Putamen (tissue), 1 donor: ENCODE measurements at regions not wholly inside any gene's neighbourhood (a gene's known extent, or its start where the extent isn't known, plus 50 kb on each side); places are given as distances from the start of the nearest gene placed in this dataset.

Experiments
- DNase-seq: peaks from one replicate; pipeline ENCODE4 v3.0.0-alpha.2; 2016; ENCODE audit warnings: low spot score

DNA sequence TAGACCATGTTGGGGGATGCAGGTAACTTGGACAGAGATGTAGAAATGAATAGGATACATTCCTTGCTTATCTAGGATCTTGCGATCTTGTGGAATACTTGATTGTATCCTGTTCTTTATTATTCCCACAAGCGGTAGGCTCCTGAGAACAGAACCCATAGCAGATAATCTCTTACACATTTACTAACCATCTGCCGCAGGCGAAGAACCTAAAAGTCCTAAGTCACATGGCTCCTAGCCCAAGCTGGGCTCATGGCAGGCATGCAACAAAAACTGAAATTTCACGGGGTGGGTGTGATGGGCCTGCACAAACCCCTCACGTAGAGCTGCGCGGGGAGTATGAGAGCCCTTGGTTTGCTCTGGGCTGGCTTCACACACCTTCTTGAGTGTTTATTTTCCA, 177.4 kb upstream of the NECTIN1 start:
- no peak for DNase-seq

DNA sequence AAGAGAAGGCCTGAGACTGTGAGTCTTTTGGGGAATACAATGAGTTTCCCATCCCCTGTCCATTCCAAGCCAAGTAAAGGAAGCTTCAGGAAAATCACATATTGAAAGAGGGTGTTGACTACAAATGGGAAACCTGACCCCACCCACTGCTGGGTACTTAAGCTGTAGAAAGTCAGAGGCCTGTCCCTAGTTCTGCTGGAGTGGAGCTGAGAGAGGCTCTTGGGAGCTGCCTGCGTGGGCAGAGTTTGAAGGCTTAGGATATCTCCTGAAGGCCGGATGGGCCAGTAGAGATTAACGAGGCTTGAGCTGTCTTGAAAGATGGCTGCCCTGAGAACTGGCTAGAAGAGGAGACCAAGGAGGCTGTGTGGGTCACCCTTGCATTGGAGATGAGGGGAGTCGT, 176.2 kb upstream of the NECTIN1 start:
- no peak for DNase-seq

DNA sequence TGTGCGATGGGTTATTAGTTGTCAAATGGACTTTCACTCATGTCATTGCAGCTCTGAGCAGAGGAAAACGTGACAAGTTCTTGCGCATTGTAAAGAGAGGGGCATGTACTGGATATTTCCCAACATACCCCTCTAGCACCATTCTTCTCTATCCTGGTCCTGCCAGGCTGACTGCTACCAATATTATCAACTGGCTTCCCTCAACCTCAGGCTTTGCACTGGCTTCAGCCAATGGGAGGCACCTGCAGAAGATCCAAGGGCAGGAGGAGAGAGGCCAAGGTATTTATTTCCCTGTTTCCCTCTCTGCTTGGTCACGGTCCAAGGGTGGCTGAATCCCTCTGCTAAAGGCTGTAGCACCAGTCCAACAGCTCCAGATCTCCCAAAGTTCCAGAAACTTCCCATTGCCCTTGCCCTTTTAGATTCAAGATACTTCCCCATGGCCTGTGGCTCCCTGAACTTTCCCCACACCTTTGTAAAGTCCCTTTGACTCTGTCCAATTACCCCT, 175.6 kb upstream of the NECTIN1 start:
- DNase-seq = no peak

DNA sequence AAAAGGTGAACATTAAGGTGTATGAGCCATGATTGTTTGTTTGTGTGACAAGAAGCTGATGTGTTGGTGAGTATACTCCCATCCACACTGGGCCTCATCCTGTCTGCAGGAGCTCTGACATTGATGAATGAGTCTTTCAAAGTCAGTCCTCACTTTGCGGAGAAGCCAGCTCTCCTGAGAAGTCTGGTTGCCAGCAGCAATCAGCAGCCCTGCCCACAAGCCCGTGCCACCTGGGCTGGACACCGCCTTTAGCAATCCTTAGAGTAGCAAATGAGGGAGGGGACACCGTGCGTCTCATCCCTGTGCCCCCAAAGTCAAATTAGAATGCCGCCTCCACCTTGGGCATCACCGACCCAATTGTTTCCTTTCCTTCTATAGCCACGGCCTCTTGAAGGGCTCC, 174.8 kb upstream of the NECTIN1 start:
- DNase-seq = no peak

DNA sequence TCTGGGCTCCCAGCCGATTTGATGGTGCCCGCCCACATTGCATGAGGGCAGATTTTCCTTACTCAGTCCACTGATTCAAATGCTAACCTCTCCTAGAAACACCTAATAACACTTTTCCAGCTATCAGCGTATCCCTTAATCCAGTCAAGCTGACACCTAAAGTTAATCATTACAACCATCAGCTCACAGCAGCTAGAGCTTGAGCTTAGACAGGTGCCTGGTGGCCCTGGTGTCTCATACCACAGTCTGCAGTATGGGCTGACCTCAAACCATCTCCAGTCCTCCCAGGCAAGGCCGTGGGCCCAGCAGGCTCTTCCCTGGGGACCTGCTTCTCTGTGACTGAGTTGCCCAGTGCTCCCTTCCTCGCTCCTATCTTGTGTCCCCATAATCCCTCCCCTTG, 174.4 kb upstream of the NECTIN1 start:
- DNase-seq = no peak

DNA sequence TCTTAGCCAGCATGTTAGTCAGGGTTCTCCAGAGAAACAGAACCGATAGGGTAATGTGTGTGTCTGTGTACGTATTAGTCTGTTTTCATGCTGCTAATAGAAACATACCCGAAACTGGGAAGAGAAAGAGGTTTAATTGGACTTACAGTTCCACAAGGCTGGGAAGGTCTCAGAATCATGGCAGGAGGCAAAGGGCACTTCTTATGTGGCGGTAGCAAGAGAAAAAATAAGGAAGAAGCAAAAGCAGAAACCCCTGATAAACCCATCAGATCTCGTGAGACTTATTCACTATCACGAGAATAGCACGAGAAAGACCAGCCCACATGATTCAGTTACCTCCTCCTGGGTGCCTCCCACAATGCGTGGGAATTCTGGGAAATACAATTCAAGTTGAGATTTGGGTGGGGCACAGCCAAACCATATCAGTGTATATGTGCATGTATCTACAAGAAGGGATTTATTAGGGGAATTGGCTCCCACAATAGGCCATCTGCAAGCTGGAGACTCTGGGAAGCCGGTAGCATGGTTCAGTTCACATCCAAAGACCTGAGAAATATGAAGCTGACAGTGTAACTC, 173.7 kb upstream of the NECTIN1 start:
- DNase-seq = no peak

DNA sequence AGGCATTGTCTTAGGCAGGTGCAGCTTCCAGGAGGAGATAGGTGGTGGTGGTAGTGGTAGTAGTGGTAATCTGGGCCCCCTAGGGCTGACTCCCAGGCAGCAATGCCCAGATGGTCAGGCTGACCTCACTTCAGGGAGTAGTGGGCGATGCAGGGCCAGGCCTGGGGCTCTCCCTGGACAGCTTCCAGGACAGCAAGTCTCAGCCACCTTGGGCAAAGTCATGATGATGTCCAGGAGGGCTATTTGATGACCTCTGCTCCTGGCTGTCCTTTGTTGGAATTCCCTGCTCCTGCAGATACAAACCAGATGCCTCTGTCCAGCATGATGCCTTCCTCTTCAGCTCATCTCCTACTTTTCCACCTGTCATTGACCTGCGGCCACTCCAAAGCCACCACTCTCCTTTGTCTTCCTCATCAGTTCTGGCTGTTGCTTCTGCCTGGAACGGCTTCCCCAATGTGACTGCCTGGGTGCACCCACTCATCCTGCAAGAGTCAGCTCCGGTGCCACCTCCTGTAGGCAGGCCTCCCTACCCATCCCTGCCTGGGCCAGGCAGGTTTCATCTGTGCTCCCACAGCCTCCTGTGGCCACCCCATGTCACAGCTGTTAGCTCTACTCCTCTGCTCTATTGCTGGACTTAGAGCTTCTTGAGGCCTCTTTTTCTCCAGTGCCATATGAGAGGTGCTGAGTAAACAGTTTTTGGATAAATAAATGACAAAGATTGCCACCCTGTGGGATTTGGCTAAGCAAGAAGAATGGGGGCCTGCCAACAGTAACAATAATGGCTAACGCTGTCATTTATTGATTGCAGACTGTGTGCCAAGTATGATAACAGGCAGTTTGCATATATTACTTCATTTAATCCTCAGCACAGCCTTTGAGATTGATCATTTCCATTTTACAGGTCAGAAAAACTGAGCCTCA, 172.9 kb upstream of the NECTIN1 start:
- DNase-seq = no peak

DNA sequence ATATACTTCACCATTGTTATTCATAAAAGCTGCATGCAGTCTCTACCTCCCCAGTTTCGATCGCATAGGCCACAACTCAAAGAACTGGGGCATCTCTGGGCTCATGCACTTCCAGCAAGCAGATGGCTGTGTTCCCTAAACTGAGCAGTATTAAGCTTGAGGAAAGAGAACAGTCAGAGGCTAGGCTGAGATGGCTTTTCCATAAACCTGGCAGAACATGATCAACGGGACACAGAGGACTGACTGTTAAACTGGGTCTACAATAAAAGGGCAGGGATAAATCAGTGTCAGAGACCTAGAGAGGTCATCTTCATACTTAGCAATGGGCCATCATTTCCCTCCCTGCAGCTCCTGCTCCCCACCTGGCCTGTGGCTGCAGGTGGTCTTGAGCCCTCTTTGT, 171.0 kb upstream of the NECTIN1 start:
- no peak for DNase-seq

DNA sequence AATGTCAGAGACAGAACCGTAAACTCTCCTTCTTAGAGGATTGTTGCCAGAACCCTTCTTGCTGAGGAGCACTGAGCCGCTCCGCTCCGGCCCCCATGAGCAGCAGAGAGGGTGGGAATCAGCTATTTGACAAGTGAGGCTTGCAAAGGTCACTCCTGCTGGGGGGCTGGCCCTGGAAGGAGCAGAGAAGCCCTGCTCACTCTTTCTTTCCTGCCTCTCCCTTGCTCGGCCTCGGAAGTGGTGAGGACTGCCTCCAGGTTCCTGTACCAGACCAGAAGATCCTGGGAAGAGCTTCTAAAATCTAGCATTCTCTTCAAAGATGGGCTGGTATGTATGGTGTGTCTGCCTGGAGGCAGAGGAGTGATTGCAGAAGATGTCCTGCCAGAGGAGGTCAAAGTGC, 168.6 kb upstream of the NECTIN1 start:
- no peak for DNase-seq

DNA sequence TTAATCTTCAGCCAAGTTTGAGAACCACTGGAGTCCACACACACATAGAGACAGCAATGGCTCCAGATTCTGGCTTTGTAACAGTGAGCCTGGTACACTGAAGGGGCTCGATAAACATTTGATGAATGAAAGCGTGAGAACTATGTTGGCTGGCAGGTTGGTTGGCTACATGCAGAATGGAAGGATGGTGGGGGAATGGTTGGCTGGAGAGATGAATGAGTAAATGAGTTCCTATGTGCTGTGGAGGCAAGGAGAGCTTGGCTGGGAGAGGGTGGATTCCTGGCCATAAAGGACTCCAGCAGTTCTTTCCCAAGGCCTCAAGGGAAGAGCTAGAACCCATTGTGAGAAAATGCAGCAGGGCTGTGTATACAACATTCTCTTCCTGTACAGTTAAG, 168.0 kb upstream of the NECTIN1 start:
- no peak for DNase-seq

DNA sequence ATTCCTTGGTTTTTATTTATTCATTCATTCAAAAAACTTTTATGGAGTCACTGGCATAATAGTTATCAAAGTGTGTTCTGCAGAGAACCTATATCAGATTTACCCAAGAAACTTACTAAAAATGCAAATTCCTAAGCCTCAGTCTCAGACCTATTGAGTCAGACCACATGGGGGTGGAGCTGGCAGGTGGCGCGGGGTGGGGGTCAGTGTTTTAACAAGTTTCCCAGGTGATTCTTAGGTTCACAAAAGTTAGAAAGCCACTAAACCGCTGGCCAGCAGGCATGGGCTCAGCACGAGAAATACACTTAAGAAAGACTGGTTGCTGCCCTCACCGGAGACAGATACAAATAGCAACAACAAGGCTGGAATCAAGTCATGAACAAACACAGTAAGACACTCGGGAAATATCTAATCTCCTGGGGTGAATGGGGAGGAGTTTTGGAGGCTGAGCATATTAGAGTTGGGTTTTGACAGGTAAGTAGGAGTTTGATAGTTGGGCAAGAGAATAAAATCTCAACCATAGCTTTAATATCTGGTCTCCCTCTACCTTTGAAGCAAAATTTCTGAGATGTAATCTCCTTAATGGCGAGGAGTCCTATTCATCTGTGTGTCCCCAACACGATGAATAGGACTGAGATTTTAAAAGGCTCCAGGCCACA, 167.5 kb upstream of the NECTIN1 start:
- no peak for DNase-seq

DNA sequence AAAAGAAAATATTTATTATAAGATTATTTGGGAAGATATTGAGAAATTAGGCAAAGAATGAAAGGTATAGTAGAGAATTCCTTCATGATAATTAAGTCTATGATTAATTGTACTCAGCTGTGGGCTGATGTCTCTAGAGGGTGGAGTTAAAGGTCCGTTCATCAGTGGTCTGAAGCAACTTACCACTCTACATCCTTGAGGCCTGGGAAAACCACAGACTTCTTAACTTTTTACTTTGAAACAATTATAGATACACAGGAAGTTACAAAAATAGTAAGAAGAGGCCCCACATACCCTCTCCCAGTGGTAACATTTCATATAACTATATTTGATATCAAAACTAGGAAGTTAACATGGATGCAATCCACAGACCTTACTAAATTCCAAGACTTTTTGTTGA, 167.0 kb upstream of the NECTIN1 start:
- no peak for DNase-seq

DNA sequence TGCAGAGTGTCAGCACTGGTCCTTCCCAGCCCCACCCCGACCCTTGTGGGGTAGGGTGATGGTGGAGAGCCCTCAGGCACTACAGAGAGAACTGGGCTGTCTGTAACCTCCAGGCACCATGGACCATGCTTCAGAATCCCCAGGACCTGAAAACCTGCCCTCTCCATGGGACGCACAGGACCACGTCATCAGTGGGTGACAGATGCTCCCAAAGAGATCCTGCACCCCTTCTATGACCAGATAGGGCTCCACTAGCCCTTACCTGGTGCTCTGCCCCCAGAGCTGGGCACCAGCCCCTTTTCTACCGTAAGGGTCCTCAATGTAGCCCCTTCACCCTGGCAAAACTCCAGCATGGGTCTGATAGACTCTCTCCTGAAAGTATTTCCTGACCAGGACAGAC, 165.9 kb upstream of the NECTIN1 start:
- no peak for DNase-seq

DNA sequence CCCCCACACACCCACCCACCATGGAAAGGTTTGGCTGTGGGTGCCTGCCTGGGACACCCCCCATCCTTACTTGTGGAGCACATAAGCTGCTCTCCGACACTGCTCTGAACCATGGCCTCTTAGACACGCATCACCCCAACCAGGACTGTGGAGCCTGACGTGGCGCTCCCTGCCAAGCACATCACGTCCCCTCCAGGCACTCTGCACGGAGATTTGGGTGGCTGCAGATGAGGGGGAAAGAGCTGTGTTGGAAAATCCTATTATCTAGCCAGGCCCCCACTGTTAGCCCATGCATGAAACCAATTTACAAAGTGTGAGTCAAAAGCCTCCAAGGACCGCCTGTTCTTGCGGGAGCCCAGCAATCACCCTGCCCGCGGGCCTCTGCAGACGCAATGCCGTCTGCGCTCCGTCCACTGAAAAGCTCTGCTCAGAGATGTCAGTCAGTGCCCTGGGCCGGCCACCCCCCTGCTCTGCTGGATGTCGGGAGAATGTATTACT, 163.4 kb upstream of the NECTIN1 start:
- DNase-seq = peak; percentile 76

DNA sequence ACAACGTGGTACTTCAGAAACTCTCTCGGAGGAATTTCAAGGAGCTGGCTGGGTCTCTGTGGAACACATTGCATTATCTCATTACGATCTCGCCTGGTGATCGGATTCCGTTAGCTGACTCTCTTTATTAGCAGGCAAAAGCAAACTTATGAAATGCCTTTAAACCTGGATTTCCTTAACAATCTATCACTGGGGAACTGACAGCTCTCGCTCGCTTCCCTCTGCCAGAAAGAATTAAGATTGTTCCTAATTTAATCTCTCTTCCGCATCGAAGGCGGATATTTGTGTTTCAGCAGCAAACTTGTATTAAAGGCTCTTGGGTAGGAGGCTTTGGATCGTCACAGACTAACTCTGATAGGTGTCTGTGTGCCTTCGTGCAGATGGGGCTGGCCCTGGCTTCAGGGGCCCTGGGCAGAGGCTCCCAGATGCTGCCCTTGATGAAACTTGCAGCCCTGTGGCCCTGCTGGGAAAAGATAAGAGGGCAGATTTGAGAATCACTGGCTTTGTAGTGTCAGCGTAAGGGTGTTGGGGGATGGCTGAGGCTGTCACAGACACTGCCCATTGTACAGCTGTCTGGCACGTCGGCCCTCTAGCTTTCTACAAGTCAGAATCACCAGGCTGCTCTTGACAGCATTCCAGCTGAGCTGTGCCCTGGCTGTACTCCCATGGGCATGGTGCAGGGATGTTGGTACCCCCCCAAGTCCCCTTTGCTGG, 162.2 kb upstream of the NECTIN1 start:
- peak; percentile 88 for DNase-seq

DNA sequence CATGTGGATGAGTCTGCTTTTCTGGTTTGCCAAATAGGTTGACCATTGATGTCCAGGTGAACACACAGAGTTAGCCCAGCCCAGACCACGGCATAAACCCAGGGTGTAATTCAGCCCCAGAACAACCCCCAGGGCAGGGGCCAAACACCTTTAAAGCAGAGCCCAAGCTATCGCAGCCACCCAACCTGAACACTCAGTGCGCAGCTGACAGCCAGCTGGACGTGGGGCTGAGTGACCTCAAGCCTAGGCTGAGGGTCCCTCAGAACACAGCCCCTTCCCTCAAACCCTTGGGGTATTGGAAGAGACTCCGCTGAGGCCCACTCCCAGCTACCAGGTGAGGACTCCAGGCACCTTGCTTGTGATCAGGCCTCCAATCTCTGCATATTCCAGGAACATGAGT, 161.5 kb upstream of the NECTIN1 start:
- no peak for DNase-seq

DNA sequence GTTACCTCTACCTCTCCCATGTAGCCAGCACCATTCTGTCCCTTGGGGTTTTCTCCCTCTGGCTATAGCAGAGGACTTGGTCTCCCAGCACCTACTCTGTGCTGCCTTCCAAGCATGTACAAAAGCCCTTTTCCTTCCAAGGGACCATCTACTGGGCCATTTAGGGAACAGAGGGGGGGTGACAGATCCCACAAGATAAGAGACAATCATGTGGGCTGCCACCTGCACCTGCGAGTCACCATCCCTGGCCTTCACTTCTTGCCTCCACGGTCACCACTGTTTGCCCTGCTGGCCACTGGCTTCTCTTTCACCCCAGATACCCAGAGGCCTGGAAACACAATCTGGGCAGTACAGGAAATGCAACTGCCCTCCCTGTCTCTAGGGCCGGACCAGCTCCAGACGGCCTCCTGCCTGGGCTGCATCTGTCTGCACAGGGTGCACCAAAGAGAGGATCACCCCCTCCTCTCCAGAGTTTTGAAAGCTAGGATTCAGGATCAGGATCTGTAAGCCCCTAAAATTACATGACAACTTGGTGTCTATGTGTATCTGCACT, 160.8 kb upstream of the NECTIN1 start:
- no peak for DNase-seq

DNA sequence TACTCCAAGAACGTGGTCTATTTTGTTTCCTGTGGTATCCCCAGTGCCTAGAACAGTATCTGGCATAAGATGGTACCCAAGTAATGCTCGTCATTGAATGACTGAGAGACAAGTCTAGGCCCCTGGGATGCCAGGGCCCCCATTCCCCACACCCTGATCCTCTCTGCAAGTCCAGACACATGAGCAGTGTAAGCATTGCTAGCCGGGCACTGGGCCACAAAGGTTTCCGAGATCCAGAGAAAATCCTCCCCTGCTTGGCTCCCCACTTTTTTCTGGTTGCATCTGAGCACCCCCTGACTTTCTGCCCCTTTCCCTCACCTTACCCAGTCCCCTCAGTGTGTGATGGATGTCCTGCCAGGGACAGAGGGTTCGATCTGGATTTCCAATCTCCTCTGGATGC, 160.1 kb upstream of the NECTIN1 start:
- no peak for DNase-seq

DNA sequence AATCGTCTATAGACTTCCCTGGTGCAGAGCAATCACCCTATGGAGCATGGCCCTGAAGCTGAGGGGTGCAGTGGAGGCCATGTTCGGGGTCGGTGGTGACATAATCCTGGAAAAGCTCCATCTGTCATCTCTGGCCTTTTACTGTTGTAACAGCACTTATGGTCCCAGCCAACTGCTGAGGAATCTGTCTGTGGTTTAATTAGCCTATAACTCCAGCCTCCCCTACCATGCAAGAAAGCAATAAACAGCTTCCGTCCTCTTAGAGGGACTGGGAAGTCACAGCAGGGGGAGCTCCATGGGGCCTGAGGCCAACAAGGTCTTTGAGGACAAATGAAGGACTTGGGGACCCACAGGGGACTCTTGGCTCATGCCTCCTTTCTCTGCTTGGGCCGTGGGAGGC, 159.1 kb upstream of the NECTIN1 start:
- DNase-seq = no peak

DNA sequence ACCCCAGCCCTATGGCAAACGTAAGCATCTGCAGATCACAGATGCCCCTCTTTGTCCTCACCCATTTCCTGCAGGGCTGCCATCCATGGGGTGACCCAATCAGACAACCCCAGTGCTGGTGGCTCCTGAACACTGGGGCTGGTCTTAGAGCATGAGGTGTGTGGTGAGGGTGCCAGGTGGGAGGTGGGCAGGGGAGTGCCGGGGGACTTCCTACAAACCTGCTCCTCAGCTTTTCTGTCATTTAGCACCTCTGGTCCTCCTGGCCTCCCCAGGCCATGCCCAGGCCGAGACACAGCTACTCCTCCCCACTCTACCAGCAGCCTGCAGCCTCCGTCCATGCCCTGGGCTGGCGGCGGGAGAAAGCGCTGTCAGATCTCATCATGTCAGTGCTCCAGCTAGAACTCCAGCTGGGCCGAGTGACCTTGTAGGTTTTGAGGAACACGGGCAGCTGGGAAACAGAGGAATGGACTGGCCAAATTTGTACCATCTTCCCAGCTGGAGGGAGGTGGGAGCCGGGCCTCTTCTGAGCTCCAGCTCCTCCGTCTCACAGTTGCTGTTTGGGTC, 157.7 kb upstream of the NECTIN1 start:
- DNase-seq = no peak

DNA sequence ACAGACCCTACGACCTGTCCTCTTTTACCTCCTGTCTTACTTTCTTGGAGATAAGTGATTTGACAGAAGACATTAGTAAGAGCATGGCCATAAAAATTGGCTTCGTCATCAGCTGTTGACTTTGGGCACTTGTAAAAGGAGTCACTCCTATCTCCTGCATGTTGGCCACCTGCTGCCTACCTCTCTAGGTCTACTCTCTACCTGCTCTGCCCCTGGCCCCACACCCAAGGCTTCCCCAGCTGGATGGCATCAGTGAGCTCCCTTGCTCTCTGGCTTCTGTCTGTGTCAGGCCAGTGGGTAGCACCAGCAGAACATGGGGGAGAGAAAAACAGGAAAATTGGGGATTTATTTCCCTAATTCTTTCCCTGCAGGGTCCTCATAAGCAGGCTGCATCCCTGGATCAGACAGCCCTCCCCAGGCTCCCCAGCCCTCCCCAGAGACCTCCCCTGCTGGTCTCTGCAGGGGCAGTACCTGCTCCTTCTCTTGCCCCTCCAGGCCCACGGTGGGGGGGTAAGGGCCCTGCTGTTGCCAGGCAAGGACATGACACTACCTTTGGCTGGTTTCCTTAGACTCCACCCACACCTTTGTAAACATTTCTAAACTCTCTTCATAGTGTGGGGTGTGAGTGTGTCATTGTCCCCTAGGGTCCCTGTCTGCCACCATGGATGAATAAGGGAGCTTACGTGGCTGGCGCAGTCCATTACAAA, 157.0 kb upstream of the NECTIN1 start:
- no peak for DNase-seq
